A549 (cell line): ENCODE measurements at regions not wholly inside any gene's neighbourhood (a gene's known extent, or its start where the extent isn't known, plus 50 kb on each side); places are given as distances from the start of the nearest gene placed in this dataset.

Source experiments
- BHLHE40 ChIP-seq: IDR thresholded peaks from 2 replicates; pipeline ENCODE4 v1.6.1; 2012; ENCODE audit warnings: low read depth, low read length, inconsistent platforms
- EP300 ChIP-seq, 2 experiments: fragments of >200 bp; sonication (Bioruptor Twin); formaldehyde crosslinking; IDR thresholded peaks; 2 replicates in 1 of 2; 3 replicates in 1 of 2; pipeline ENCODE4 v1.6.1; 2016 to 2017
- JUNB ChIP-seq: fragments of >200 bp; sonication (Bioruptor Twin); formaldehyde crosslinking; IDR thresholded peaks from 2 replicates; pipeline ENCODE4 v1.6.1; 2016
- KDM1A ChIP-seq: fragments of 200-600 bp; sonication (generic); IDR thresholded peaks from 2 replicates; pipeline ENCODE4 v1.6.1; 2016; ENCODE audit warnings: low read depth, mild to moderate bottlenecking
- MYC ChIP-seq: IDR thresholded peaks from 2 replicates; pipeline ENCODE4 v1.6.1; 2012; ENCODE audit warnings: mild to moderate bottlenecking, inconsistent platforms, low read length, improper control_type of control experiment, borderline replicate concordance
- POLR2A ChIP-seq: IDR thresholded peaks from 2 replicates; pipeline ENCODE4 v1.6.1; 2012; ENCODE audit warnings: mild to moderate bottlenecking, low read length
- RAD21 ChIP-seq, 2 experiments: fragments of >200 bp in 1 of 2; sonication (Bioruptor Twin) in 1 of 2; formaldehyde crosslinking in 1 of 2; IDR thresholded peaks in 1 of 2; conservative IDR thresholded peaks in 1 of 2; 2 replicates in 1 of 2; 3 replicates in 1 of 2; pipeline ENCODE4 v1.6.1; 2012 to 2018; ENCODE audit warnings: inconsistent platforms in 1 of 2
- RCOR1 ChIP-seq: fragments of 150-350 bp; IDR thresholded peaks from 2 replicates; pipeline ENCODE4 v1.6.1; 2014; ENCODE audit warnings: antibody characterized with exemption, low read length, low read depth
- TF ChIP-seq, protein P1 (sequence below): fragments of >200 bp; sonication (Bioruptor Twin); formaldehyde crosslinking; IDR thresholded peaks from 3 replicates; pipeline ENCODE4 v1.5.1; 2016
- TF ChIP-seq, protein P2 (sequence below): IDR thresholded peaks from 2 replicates; pipeline ENCODE4 v1.6.1; 2012
- TF ChIP-seq, protein P3 (sequence below): fragments of 250-450 bp; sonication (Bioruptor Pico); IDR thresholded peaks from 2 replicates; pipeline ENCODE4 v1.5.0; 2021; ENCODE audit warnings: mild to moderate bottlenecking, moderate library complexity, borderline replicate concordance

DNA sequence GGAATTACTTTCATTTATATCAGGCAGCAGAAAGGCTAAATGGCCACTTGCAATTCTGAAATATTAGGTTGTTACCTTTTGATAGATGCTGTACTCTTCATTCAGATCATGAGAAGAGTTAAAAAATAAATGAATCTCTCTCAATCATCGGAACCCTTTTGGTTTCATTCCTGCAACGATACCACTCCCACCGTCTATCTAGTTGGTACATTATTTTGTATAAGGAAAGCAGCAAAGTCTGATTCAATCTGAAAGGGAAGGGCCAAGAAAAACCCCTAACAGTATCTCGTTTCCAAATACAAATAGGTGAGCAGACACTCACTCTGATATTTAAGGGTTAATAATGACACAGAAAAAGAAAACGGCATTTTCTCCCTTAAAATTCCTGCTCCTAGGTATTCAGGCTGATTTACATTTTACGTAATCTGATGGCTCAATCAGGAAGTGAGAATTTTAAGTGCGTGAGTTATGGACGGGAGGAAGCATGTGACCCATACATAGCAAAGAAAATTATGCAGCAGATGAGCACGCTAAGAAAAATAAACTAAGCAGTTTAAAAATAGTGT is 209.4 kb upstream of the KLF14 start:
- TF ChIP-seq, protein P1, sequence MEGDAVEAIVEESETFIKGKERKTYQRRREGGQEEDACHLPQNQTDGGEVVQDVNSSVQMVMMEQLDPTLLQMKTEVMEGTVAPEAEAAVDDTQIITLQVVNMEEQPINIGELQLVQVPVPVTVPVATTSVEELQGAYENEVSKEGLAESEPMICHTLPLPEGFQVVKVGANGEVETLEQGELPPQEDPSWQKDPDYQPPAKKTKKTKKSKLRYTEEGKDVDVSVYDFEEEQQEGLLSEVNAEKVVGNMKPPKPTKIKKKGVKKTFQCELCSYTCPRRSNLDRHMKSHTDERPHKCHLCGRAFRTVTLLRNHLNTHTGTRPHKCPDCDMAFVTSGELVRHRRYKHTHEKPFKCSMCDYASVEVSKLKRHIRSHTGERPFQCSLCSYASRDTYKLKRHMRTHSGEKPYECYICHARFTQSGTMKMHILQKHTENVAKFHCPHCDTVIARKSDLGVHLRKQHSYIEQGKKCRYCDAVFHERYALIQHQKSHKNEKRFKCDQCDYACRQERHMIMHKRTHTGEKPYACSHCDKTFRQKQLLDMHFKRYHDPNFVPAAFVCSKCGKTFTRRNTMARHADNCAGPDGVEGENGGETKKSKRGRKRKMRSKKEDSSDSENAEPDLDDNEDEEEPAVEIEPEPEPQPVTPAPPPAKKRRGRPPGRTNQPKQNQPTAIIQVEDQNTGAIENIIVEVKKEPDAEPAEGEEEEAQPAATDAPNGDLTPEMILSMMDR = no peak
- TF ChIP-seq, protein P2, sequence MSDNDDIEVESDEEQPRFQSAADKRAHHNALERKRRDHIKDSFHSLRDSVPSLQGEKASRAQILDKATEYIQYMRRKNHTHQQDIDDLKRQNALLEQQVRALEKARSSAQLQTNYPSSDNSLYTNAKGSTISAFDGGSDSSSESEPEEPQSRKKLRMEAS = peak; percentile 49; the same call in 1 of the 2 replicates
- TF ChIP-seq POLR2A (no peak), EP300 (IDR thresholded peaks at IDR 0.05) (peak in 1 of 2 experiments; percentile 63; a peak in 3 of 5 replicates), BHLHE40 (no peak), MYC (no peak), RAD21 (conservative IDR thresholded peaks at IDR 0.05 in 1 of 2, IDR thresholded peaks at IDR 0.05 in 1 of 2) (no peak), JUNB (no peak; the same call in 1 of the 2 replicates), KDM1A (no peak), RCOR1 (no peak)
- TF ChIP-seq, protein P3, sequence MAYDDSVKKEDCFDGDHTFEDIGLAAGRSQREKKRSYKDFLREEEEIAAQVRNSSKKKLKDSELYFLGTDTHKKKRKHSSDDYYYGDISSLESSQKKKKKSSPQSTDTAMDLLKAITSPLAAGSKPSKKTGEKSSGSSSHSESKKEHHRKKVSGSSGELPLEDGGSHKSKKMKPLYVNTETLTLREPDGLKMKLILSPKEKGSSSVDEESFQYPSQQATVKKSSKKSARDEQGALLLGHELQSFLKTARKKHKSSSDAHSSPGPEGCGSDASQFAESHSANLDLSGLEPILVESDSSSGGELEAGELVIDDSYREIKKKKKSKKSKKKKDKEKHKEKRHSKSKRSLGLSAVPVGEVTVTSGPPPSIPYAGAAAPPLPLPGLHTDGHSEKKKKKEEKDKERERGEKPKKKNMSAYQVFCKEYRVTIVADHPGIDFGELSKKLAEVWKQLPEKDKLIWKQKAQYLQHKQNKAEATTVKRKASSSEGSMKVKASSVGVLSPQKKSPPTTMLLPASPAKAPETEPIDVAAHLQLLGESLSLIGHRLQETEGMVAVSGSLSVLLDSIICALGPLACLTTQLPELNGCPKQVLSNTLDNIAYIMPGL = no peak
